GM20431 (cell line): ENCODE measurements at regions not wholly inside any gene's neighbourhood (a gene's known extent, or its start where the extent isn't known, plus 50 kb on each side); places are given as distances from the start of the nearest gene placed in this dataset.

Experiments
- in situ Hi-C: fragments of 300-500 bp; cut with MseI, MboI; formaldehyde crosslinking; loops from one replicate; pipeline ENCODE4 v1.15.0; 2020; ENCODE audit warnings: low sequenced_read_pairs; ENCODE audit not compliant: unreplicated experiment

- in situ Hi-C loops: no loop called here
Observed at GRCh38 chr10:90605506-90605905, 252.3 kb downstream of the HTR7 start.

- in situ Hi-C loops: no loop called here
Observed at GRCh38 chr10:90612276-90612675, 245.6 kb downstream of the HTR7 start.

- in situ Hi-C loops: no loop called here
Observed at GRCh38 chr10:90614631-90615030, 243.2 kb downstream of the HTR7 start.

- in situ Hi-C loops: no loop called here
Observed at GRCh38 chr10:90621577-90621976, 236.3 kb downstream of the HTR7 start.

- in situ Hi-C loops: no loop called here
Observed at GRCh38 chr10:90635111-90635765, 222.6 kb downstream of the HTR7 start.

GRCh38 chr10:90640756-90641155, 217.1 kb downstream of the HTR7 start:
- in situ Hi-C loops: no loop called here

- in situ Hi-C loops: no loop called here
Observed at GRCh38 chr10:90641731-90642130, 216.1 kb downstream of the HTR7 start.

GRCh38 chr10:90642136-90642535, 215.7 kb downstream of the HTR7 start:
- in situ Hi-C loops: no loop called here

GRCh38 chr10:90642650-90643049, 215.2 kb downstream of the HTR7 start:
- in situ Hi-C loops: no loop called here

- in situ Hi-C loops: no loop called here
Observed at GRCh38 chr10:90644165-90644564, 213.7 kb downstream of the HTR7 start.

GRCh38 chr10:90650858-90651257, 207.0 kb downstream of the HTR7 start:
- in situ Hi-C loops: no loop called here

- in situ Hi-C loops: no loop called here
Observed at GRCh38 chr10:90652519-90652918, 205.3 kb downstream of the HTR7 start.

GRCh38 chr10:90658791-90659190, 199.0 kb downstream of the HTR7 start:
- in situ Hi-C loops: no loop called here

GRCh38 chr10:90665905-90666662, 191.8 kb downstream of the HTR7 start:
- in situ Hi-C loops: no loop called here

- in situ Hi-C loops: no loop called here
Observed at GRCh38 chr10:90674461-90674860, 183.4 kb downstream of the HTR7 start.

GRCh38 chr10:90674928-90675327, 182.9 kb downstream of the HTR7 start:
- in situ Hi-C loops: no loop called here

GRCh38 chr10:90675621-90676020, 182.2 kb downstream of the HTR7 start:
- in situ Hi-C loops: no loop called here
